ENCODE measurements at regions not wholly inside any gene's neighbourhood (a gene's known extent, or its start where the extent isn't known, plus 50 kb on each side); places are given as distances from the start of the nearest gene placed in this dataset.

- TF ChIP-seq CTCF (IDR thresholded peaks at IDR 0.05; ENCODE audit: borderline replicate concordance, extremely low read depth, low read length, poor library complexity, severe bottlenecking): no peak
- TF ChIP-seq EZH2 (IDR thresholded peaks at IDR 0.05; ENCODE audit: borderline replicate concordance, low read depth, low read length, severe bottlenecking): no peak
These were observed 136.2 kb downstream of the SMIM20 start for GRCh38 chr4:26050212-26050643.
